CD14-positive monocyte (primary cell): ENCODE measurements at regions not wholly inside any gene's neighbourhood (a gene's known extent, or its start where the extent isn't known, plus 50 kb on each side); places are given as distances from the start of the nearest gene placed in this dataset.
"Not testable (repeated sequence)": the region's sequence is repeated elsewhere in the genome, so short reads cannot be mapped to it uniquely, and the experiment has no call there.

Experiments used
- DNase-seq, 3 donors: peaks; one replicate each; pipeline ENCODE4 v3.0.0-alpha.2; 2011 to 2022
- H2AFZ ChIP-seq: 2 replicates; pipeline ENCODE4 v1.6.0; 2012; ENCODE audit warnings: mild to moderate bottlenecking, low read depth, low read length, inconsistent platforms; ENCODE audit not compliant: insufficient read depth, poor library complexity, severe bottlenecking
- H3K27ac ChIP-seq, 2 donors: 1 replicate in 1 of 2; 2 replicates in 1 of 2; pipeline ENCODE4 v1.5.1; 2012 to 2013; ENCODE audit warnings: low read length in 2 of 2, control low read depth in 1 of 2, inconsistent platforms in 1 of 2, low read depth in 1 of 2, mild to moderate bottlenecking in 1 of 2
- H3K27me3 ChIP-seq, 2 donors: one replicate each; pipeline versions ENCODE4 v1.6.0 to v1.6.1; 2011 to 2013; ENCODE audit warnings: low read length in 2 of 2; ENCODE audit not compliant: control insufficient read depth in 2 of 2, insufficient read depth in 2 of 2
- H3K36me3 ChIP-seq, 2 donors: replicated peaks in 1 of 2; 1 replicate in 1 of 2; 2 replicates in 1 of 2; pipeline versions ENCODE4 v1.5.1 to v1.6.1; 2012 to 2013; ENCODE audit warnings: low read length in 2 of 2, control low read depth in 1 of 2, inconsistent platforms in 1 of 2, mild to moderate bottlenecking in 1 of 2; ENCODE audit not compliant: insufficient read depth in 2 of 2, control insufficient read depth in 1 of 2
- H3K4me1 ChIP-seq, 2 donors: 1 replicate in 1 of 2; 2 replicates in 1 of 2; pipeline versions ENCODE4 v1.5.1 to v1.6.1; 2012 to 2013; ENCODE audit warnings: low read length in 2 of 2, control low read depth in 1 of 2, inconsistent platforms in 1 of 2, mild to moderate bottlenecking in 1 of 2, moderate library complexity in 1 of 2; ENCODE audit not compliant: insufficient read depth in 2 of 2, control insufficient read depth in 1 of 2
- H3K4me2 ChIP-seq: replicated peaks from 2 replicates; pipeline ENCODE3; 2012; ENCODE audit warnings: low read length, moderate library complexity, mild to moderate bottlenecking; ENCODE audit not compliant: poor library complexity, severe bottlenecking; ENCODE audit errors: extremely low read depth
- H3K4me3 ChIP-seq, 3 experiments: fragments of 200-600 bp in 1 of 3; sonication (generic) in 1 of 3; replicated peaks in 1 of 3; 1 replicate in 2 of 3; 2 replicates in 1 of 3; pipeline ENCODE4 v1.5.1; 2011 to 2013; ENCODE audit warnings: low read length in 3 of 3, mild to moderate bottlenecking in 3 of 3, control low read depth in 2 of 3, low read depth in 2 of 3, inconsistent platforms in 1 of 3, moderate library complexity in 1 of 3
- H3K79me2 ChIP-seq: 2 replicates; pipeline ENCODE4 v1.6.0; 2012; ENCODE audit warnings: mild to moderate bottlenecking, control low read depth, inconsistent platforms, low read length, moderate library complexity; ENCODE audit not compliant: insufficient read depth
- H3K9ac ChIP-seq: 2 replicates; pipeline ENCODE4 v1.6.0; 2017; ENCODE audit warnings: low read length, mild to moderate bottlenecking; ENCODE audit not compliant: insufficient read depth, poor library complexity, severe bottlenecking
- H3K9me3 ChIP-seq, 2 donors: replicated peaks in 1 of 2; 1 replicate in 1 of 2; 2 replicates in 1 of 2; pipeline versions ENCODE4 v1.5.1 to v1.6.1; 2012 to 2013; ENCODE audit warnings: low read length in 2 of 2, control low read depth in 1 of 2; ENCODE audit not compliant: control insufficient read depth in 1 of 2, insufficient read depth in 1 of 2
- H4K20me1 ChIP-seq: 2 replicates; pipeline ENCODE4 v1.6.0; 2012; ENCODE audit warnings: mild to moderate bottlenecking, low read length, control low read depth, moderate library complexity; ENCODE audit not compliant: insufficient read depth
- H3K27ac Mint-ChIP-seq, 7 donors: one replicate each; pipeline ENCODE4 v1.8.0; 2020; ENCODE audit warnings: mild to moderate bottlenecking in 7 of 7, mixed read lengths in 7 of 7, moderate library complexity in 6 of 7, inconsistent platforms in 2 of 7
- H3K27me3 Mint-ChIP-seq, 3 donors: one replicate each; pipeline ENCODE4 v1.8.0; 2021 to 2022; ENCODE audit warnings: low read depth in 3 of 3, mild to moderate bottlenecking in 3 of 3, mixed read lengths in 3 of 3, moderate library complexity in 3 of 3, inconsistent platforms in 1 of 3
- H3K36me3 Mint-ChIP-seq, 2 donors: one replicate each; pipeline ENCODE4 v1.8.0; 2020; ENCODE audit warnings: mixed read lengths in 2 of 2, inconsistent platforms in 1 of 2, mild to moderate bottlenecking in 1 of 2
- H3K4me1 Mint-ChIP-seq: one replicate; pipeline ENCODE4 v1.8.0; 2020; ENCODE audit warnings: mild to moderate bottlenecking, mixed read lengths
- H3K4me3 Mint-ChIP-seq, 2 donors: one replicate each; pipeline ENCODE4 v1.8.0; 2020; ENCODE audit warnings: mild to moderate bottlenecking in 2 of 2, mixed read lengths in 2 of 2, moderate library complexity in 1 of 2
- H3K9me3 Mint-ChIP-seq, 7 donors: one replicate each; pipeline ENCODE4 v1.8.0; 2020 to 2022; ENCODE audit warnings: mixed read lengths in 7 of 7, mild to moderate bottlenecking in 6 of 7, moderate library complexity in 6 of 7, inconsistent platforms in 2 of 7
- WGBS: methylation state at CpG from one replicate; pipeline ENCODE4 v1.1.5; 2013; ENCODE audit warnings: missing lambda C conversion rate; ENCODE audit not compliant: insufficient coverage; 5-methylcytosine and 5-hydroxymethylcytosine counted together
- intact Hi-C, 2 donors: fragments of 100-400 bp; cut with micrococcal nuclease; formaldehyde crosslinking; loops; one replicate each; pipeline versions ENCODE4 v1.15.0 to v1.15.1; 2023
- TF ChIP-seq, protein P1 (sequence below): fragments of 200-600 bp; IDR thresholded peaks from one replicate; pipeline ENCODE4 v1.8.0; 2022; ENCODE audit warnings: antibody characterized with exemption, mild to moderate bottlenecking

DNA sequence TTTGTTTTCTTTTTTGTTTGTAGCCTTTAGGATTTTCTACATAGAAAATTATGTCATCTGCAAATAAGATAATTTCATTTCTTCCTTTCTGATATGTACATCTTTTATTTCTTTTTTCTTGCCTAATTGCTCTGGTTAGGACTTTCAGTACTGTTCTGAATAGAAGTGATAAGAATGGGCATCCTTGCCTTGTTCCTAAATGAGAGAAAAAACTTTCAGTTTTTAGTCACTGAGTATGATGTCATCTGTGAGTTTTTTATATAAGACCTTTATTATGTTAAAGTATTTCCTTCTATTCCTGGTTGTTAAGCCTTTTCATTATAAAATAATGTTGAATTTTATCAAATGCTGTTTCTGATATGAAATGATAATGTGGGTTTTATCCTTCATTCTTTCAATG is 76.0 kb upstream of the SLC35F3 start:
- H3K79me2 ChIP-seq: no peaks in the 10 kb centered on the region
- no peak for DNase-seq
- intact Hi-C loops: no loop called here
- H3K36me3 ChIP-seq: no peaks in the 10 kb centered on the region
- H2AFZ ChIP-seq: no peak overlapping the region
- H3K27me3 ChIP-seq: no peaks in the 10 kb centered on the region
- Mint-ChIP-seq H3K27me3 (peaks cover 0 to 9% (median 2%) of the 10 kb centered on the region in 3 donors), H3K4me1 (no peaks in the 10 kb centered on the region), H3K36me3 (no peaks in the 10 kb centered on the region), H3K9me3 (peaks cover 0 to 9% (median 3%) of the 10 kb centered on the region in 7 donors), H3K27ac (no peak overlapping the region), H3K4me3 (no peak overlapping the region)
- no peak overlapping the region for H3K4me2 ChIP-seq
- no peaks in the 10 kb centered on the region for H4K20me1 ChIP-seq
- no peak overlapping the region for H3K4me3 ChIP-seq
- H3K4me1 ChIP-seq: no peaks in the 10 kb centered on the region
- no peaks in the 10 kb centered on the region for H3K9me3 ChIP-seq
- H3K9ac ChIP-seq: no peak overlapping the region
- TF ChIP-seq, protein P1, sequence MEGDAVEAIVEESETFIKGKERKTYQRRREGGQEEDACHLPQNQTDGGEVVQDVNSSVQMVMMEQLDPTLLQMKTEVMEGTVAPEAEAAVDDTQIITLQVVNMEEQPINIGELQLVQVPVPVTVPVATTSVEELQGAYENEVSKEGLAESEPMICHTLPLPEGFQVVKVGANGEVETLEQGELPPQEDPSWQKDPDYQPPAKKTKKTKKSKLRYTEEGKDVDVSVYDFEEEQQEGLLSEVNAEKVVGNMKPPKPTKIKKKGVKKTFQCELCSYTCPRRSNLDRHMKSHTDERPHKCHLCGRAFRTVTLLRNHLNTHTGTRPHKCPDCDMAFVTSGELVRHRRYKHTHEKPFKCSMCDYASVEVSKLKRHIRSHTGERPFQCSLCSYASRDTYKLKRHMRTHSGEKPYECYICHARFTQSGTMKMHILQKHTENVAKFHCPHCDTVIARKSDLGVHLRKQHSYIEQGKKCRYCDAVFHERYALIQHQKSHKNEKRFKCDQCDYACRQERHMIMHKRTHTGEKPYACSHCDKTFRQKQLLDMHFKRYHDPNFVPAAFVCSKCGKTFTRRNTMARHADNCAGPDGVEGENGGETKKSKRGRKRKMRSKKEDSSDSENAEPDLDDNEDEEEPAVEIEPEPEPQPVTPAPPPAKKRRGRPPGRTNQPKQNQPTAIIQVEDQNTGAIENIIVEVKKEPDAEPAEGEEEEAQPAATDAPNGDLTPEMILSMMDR: no peak
- H3K27ac ChIP-seq: no peak overlapping the region

DNA sequence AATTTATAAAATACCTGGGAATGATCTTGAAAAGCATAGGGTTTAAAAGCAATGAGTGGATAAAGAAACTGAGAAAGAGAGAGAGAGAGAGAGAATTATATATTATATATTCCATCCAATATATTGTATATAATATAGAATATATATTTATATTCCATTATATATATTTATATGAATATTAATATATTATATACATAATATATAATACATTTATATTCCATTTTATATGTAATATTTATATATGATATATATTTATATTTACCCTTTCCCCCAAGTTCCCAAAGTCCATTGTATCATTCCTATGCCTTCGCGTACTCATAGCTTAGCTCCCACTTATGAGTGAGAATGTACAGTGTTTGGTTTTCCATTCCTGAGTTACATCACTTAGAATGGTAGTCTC is 69.9 kb upstream of the SLC35F3 start:
- H3K27me3 ChIP-seq: no peaks in the 10 kb centered on the region
- H3K27me3 Mint-ChIP-seq: peaks cover 0 to 9% (median 1%) of the 10 kb centered on the region in 3 donors
- H3K4me3 ChIP-seq: no peak overlapping the region
- no peak overlapping the region for H2AFZ ChIP-seq
- H3K9me3 Mint-ChIP-seq: peaks cover 0 to 10% (median 2%) of the 10 kb centered on the region in 7 donors
- no peak overlapping the region for H3K27ac ChIP-seq
- H3K36me3 ChIP-seq: no peaks in the 10 kb centered on the region
- no peak overlapping the region for H3K4me3 Mint-ChIP-seq
- DNase-seq: no peak
- no peak overlapping the region for H3K4me2 ChIP-seq
- no peaks in the 10 kb centered on the region for H3K9me3 ChIP-seq
- intact Hi-C loops: no loop called here
- TF ChIP-seq, protein P1: no peak
- H3K4me1 Mint-ChIP-seq: no peaks in the 10 kb centered on the region
- H3K79me2 ChIP-seq: no peaks in the 10 kb centered on the region
- WGBS: no CpG with 5 or more reads among the region's 2 CpGs
- no peaks in the 10 kb centered on the region for H3K36me3 Mint-ChIP-seq
- H3K4me1 ChIP-seq: no peaks in the 10 kb centered on the region
- H3K27ac Mint-ChIP-seq: no peak overlapping the region
- H4K20me1 ChIP-seq: no peaks in the 10 kb centered on the region
- no peak overlapping the region for H3K9ac ChIP-seq

DNA sequence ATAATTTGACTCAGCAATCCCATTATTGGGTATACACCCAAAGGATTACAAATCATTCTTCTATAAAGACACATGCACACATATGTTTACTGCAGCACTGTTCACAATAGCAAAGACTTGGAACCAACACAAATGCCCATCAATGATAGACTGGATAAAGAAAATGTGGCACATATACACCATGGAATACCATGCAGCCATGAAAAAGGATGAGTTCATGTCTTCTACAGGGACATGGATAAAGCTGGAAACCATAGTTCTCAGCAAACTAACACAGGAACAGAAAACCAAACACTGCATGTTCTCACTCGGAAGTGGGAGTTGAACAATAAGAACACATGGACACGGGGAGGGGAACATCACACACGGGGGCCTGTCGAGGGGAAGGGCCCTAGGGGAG is 66.3 kb upstream of the SLC35F3 start:
- H3K9me3 Mint-ChIP-seq, H3K27ac Mint-ChIP-seq, H3K36me3 Mint-ChIP-seq, H3K27me3 ChIP-seq, H3K36me3 ChIP-seq, H3K9ac ChIP-seq, H3K27ac ChIP-seq, H4K20me1 ChIP-seq, H3K4me1 Mint-ChIP-seq, H3K4me3 ChIP-seq, DNase-seq, H3K4me3 Mint-ChIP-seq, H3K9me3 ChIP-seq, intact Hi-C loops, H3K79me2 ChIP-seq, H3K27me3 Mint-ChIP-seq, H3K4me1 ChIP-seq, H2AFZ ChIP-seq, H3K4me2 ChIP-seq: not testable (repeated sequence)
- WGBS: no CpG with 5 or more reads among the region's 4 CpGs
